ENCODE measurements at regions not wholly inside any gene's neighbourhood (a gene's known extent, or its start where the extent isn't known, plus 50 kb on each side); places are given as distances from the start of the nearest gene placed in this dataset.

GRCh38 chr2:2851806-2852777 is 521.0 kb upstream of the MYT1L start:
- H3K4me1 ChIP-seq: no peaks in the 10 kb centered on the region
- intact Hi-C loops (cut with DNase I; ENCODE audit: low total_unique reads): no loop called here
- TF ChIP-seq CTCF (IDR thresholded peaks at IDR 0.05) (no peak), POLR2A (IDR thresholded peaks at IDR 0.05) (no peak), POLR2AphosphoS5 (IDR thresholded peaks at IDR 0.05) (no peak), EP300 (IDR thresholded peaks at IDR 0.05; ENCODE audit: low read depth) (no peak)
- 58 to 85% methylated on average over 5 to 24 of the region's 24 CpGs for WGBS, 2 donors (ENCODE audit: low coverage in 1 of 2)
- H3K27ac ChIP-seq: no peak overlapping the region
- no peak overlapping the region for H3K4me3 ChIP-seq
- no peaks in the 10 kb centered on the region for H3K36me3 ChIP-seq
- H3K9me3 ChIP-seq: no peaks in the 10 kb centered on the region
- in situ Hi-C loops (cut with MboI; ENCODE audit: low pct_ligation_motif_present in 1 of 4, low pct_unique_long_range_greater_than_20kb in 1 of 4, low sequenced_read_pairs in 3 of 4): no loop called here
- no peaks in the 10 kb centered on the region for H3K27me3 ChIP-seq
- DNase-seq: no peak

GRCh38 chr2:2851316-2851715 is 520.2 kb upstream of the MYT1L start:
- no peaks in the 10 kb centered on the region for H3K27me3 ChIP-seq
- 93% methylated on average over 9 of the region's 9 CpGs; no CpG with 5 or more reads in 1 of the 2 donors for WGBS, 2 donors (ENCODE audit: low coverage in 1 of 2)

GRCh38 chr2:2850859-2851258 is 519.8 kb upstream of the MYT1L start:
- 79% methylated on average over 7 of the region's 7 CpGs; no CpG with 5 or more reads in 1 of the 2 donors for WGBS, 2 donors (ENCODE audit: low coverage in 1 of 2)

More at GRCh38 chr2:2851316-2851715, 520.2 kb upstream of the MYT1L start:
- Histone ChIP-seq H3K4me1 (no peaks in the 10 kb centered on the region), H3K27ac (no peak overlapping the region), H3K36me3 (no peaks in the 10 kb centered on the region), H3K9me3 (no peaks in the 10 kb centered on the region), H3K4me3 (no peak overlapping the region)
- no peak for DNase-seq
- in situ Hi-C loops (cut with MboI; ENCODE audit: low pct_ligation_motif_present in 1 of 4, low pct_unique_long_range_greater_than_20kb in 1 of 4, low sequenced_read_pairs in 3 of 4) (no loop called here), intact Hi-C loops (cut with DNase I; ENCODE audit: low total_unique reads) (no loop called here)
- TF ChIP-seq POLR2AphosphoS5 (IDR thresholded peaks at IDR 0.05) (no peak), EP300 (IDR thresholded peaks at IDR 0.05; ENCODE audit: low read depth) (no peak), POLR2A (IDR thresholded peaks at IDR 0.05) (no peak), CTCF (IDR thresholded peaks at IDR 0.05) (no peak)

More at GRCh38 chr2:2850859-2851258, 519.8 kb upstream of the MYT1L start:
- in situ Hi-C loops (cut with MboI; ENCODE audit: low pct_ligation_motif_present in 1 of 4, low pct_unique_long_range_greater_than_20kb in 1 of 4, low sequenced_read_pairs in 3 of 4) (no loop called here), intact Hi-C loops (cut with DNase I; ENCODE audit: low total_unique reads) (no loop called here)
- no peaks in the 10 kb centered on the region for H3K27me3 ChIP-seq
- no peak for TF ChIP-seq POLR2A (IDR thresholded peaks at IDR 0.05)
- TF ChIP-seq CTCF (IDR thresholded peaks at IDR 0.05): no peak
- no peak for TF ChIP-seq POLR2AphosphoS5 (IDR thresholded peaks at IDR 0.05)
- TF ChIP-seq EP300 (IDR thresholded peaks at IDR 0.05; ENCODE audit: low read depth): no peak
- no peaks in the 10 kb centered on the region for H3K4me1 ChIP-seq
- H3K9me3 ChIP-seq: no peaks in the 10 kb centered on the region
- no peak for DNase-seq
- no peaks in the 10 kb centered on the region for H3K36me3 ChIP-seq
- no peak overlapping the region for H3K4me3 ChIP-seq
- H3K27ac ChIP-seq: no peak overlapping the region
